ENCODE measurements at regions not wholly inside any gene's neighbourhood (a gene's known extent, or its start where the extent isn't known, plus 50 kb on each side); places are given as distances from the start of the nearest gene placed in this dataset.

DNA sequence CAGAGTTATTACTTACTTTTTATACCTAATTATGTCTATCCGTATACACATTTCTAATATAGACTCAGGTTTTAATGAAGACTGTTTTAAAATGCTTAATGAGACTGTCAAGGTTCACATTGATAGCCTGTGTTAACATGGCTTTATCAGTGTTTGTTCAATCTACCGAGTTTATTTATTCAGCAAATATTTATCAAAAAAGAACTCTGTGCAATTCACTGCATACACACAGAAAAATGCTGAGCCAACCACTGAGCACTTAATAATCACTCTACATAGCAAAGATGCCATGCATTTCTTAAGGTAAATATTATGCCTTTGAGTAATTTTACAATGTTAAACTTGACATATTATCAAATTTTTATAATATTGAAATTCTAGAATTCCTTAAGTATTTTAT lies 428.2 kb downstream of the ANXA1 start:
- no peak overlapping the region for H3K4me2 ChIP-seq (ENCODE audit: low read length)
- intact Hi-C loops (cut with micrococcal nuclease; ENCODE audit: unreplicated experiment): no loop called here
- POLR2A ChIA-PET: no interaction called here

DNA sequence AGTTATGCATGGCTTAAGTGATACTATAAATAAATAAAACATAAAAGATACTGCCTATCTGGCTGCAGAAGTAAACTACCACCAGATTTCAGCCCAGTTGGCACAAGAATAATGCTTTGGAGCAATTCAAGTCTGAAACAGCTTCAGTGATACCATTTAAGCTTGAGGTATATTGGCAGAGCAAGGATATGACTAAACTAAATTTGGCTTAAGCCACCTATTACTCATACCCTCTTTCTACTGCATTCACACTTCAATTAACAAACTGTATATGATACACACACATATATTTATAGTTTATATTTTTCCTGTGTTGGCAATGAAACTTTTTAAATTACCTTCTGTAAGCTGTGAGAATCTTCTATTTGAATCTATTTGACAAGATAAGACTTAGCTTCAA lies 431.9 kb downstream of the ANXA1 start:
- H3K4me2 ChIP-seq (ENCODE audit: low read length): no peak overlapping the region
- no peaks in the 10 kb centered on the region for H4K20me1 ChIP-seq (ENCODE audit: insufficient read depth, low read length)
- H3K4me1 ChIP-seq (ENCODE audit: insufficient read depth, low read length, poor library complexity, severe bottlenecking): no peaks in the 10 kb centered on the region
- DNase-seq (ENCODE audit: low spot score): no peak
- ChIA-PET CTCF (ENCODE audit: unreplicated experiment) (no interaction called here), POLR2A (interaction anchor here (2.2 kb wide), 1 partner anchor 11 kb away, joined by 6 read pairs; no protein-coding TSS in a partner anchor)
- H3K9me3 ChIP-seq (ENCODE audit: low read length): no peaks in the 10 kb centered on the region
- H3K9me2 ChIP-seq (ENCODE audit: insufficient read depth, low read length): no peaks in the 10 kb centered on the region
- TF ChIP-seq CTCF (conservative IDR thresholded peaks at IDR 0.05; ENCODE audit: low read length): no peak
- no peak for TF ChIP-seq EZH2phosphoT487 (IDR thresholded peaks at IDR 0.05; ENCODE audit: borderline replicate concordance, low read depth, low read length)
- no peaks in the 10 kb centered on the region for H3K79me2 ChIP-seq (ENCODE audit: insufficient read depth, low read depth, low read length)
- H3K27ac ChIP-seq (ENCODE audit: low read depth, low read length, poor library complexity, severe bottlenecking): no peak overlapping the region
- no peak overlapping the region for H2AFZ ChIP-seq (ENCODE audit: low read length)
- intact Hi-C loops (cut with micrococcal nuclease; ENCODE audit: unreplicated experiment): no loop called here
- H3K4me3 ChIP-seq (ENCODE audit: low read depth, low read length, poor library complexity, severe bottlenecking): no peak overlapping the region
- H3K36me3 ChIP-seq (ENCODE audit: insufficient read depth, low read length): no peaks in the 10 kb centered on the region
- BruUV-seq (replicated peaks): no TSS peak

More for the DNA sequence above, 428.2 kb downstream of the ANXA1 start:
- H3K9me3 ChIP-seq (ENCODE audit: low read length): no peaks in the 10 kb centered on the region
- no peak overlapping the region for H3K4me3 ChIP-seq (ENCODE audit: low read depth, low read length, poor library complexity, severe bottlenecking)
- CTCF ChIA-PET (ENCODE audit: unreplicated experiment): no interaction called here
- H3K4me1 ChIP-seq (ENCODE audit: insufficient read depth, low read length, poor library complexity, severe bottlenecking): no peaks in the 10 kb centered on the region
- no peaks in the 10 kb centered on the region for H4K20me1 ChIP-seq (ENCODE audit: insufficient read depth, low read length)
- H2AFZ ChIP-seq (ENCODE audit: low read length): no peak overlapping the region
- no peaks in the 10 kb centered on the region for H3K9me2 ChIP-seq (ENCODE audit: insufficient read depth, low read length)
- no peak for DNase-seq (ENCODE audit: low spot score)
- no TSS peak for BruUV-seq (replicated peaks)
- H3K27ac ChIP-seq (ENCODE audit: low read depth, low read length, poor library complexity, severe bottlenecking): no peak overlapping the region
- H3K36me3 ChIP-seq (ENCODE audit: insufficient read depth, low read length): no peaks in the 10 kb centered on the region
- no peaks in the 10 kb centered on the region for H3K79me2 ChIP-seq (ENCODE audit: insufficient read depth, low read depth, low read length)
- TF ChIP-seq CTCF (conservative IDR thresholded peaks at IDR 0.05; ENCODE audit: low read length): no peak
- no peak for TF ChIP-seq EZH2phosphoT487 (IDR thresholded peaks at IDR 0.05; ENCODE audit: borderline replicate concordance, low read depth, low read length)

- intact Hi-C loops (cut with micrococcal nuclease; ENCODE audit: unreplicated experiment): no loop called here
- Histone ChIP-seq H3K9me3 (ENCODE audit: low read length) (no peaks in the 10 kb centered on the region), H3K4me3 (ENCODE audit: low read depth, low read length, poor library complexity, severe bottlenecking) (no peak overlapping the region), H3K79me2 (ENCODE audit: insufficient read depth, low read depth, low read length) (no peaks in the 10 kb centered on the region), H4K20me1 (ENCODE audit: insufficient read depth, low read length) (no peaks in the 10 kb centered on the region), H3K36me3 (ENCODE audit: insufficient read depth, low read length) (no peaks in the 10 kb centered on the region), H3K4me2 (ENCODE audit: low read length) (no peak overlapping the region), H3K4me1 (ENCODE audit: insufficient read depth, low read length, poor library complexity, severe bottlenecking) (no peaks in the 10 kb centered on the region), H2AFZ (ENCODE audit: low read length) (no peak overlapping the region), H3K27ac (ENCODE audit: low read depth, low read length, poor library complexity, severe bottlenecking) (no peak overlapping the region), H3K9me2 (ENCODE audit: insufficient read depth, low read length) (no peaks in the 10 kb centered on the region)
- no TSS peak for BruUV-seq (replicated peaks)
- CTCF ChIA-PET (ENCODE audit: unreplicated experiment): no interaction called here
- TF ChIP-seq EZH2phosphoT487 (IDR thresholded peaks at IDR 0.05; ENCODE audit: borderline replicate concordance, low read depth, low read length) (no peak), CTCF (conservative IDR thresholded peaks at IDR 0.05; ENCODE audit: low read length) (no peak)
- POLR2A ChIA-PET: no interaction called here
- no peak for DNase-seq (ENCODE audit: low spot score)
Measured at GRCh38 chr9:73595036-73595545, 443.4 kb downstream of the ANXA1 start.

All from OCI-LY7 (cell line).